Aorta (tissue), 5 donors: ENCODE measurements at regions not wholly inside any gene's neighbourhood (a gene's known extent, or its start where the extent isn't known, plus 50 kb on each side); places are given as distances from the start of the nearest gene placed in this dataset.
A peak's percentile ranks its signal among the peaks of the same experiment; 100 is the strongest.
"Not testable (repeated sequence)": the region's sequence is repeated elsewhere in the genome, so short reads cannot be mapped to it uniquely, and the experiment has no call there.

Experiments used
- ATAC-seq: fragments of 200-7000 bp; cut with Tn5 transposase; one replicate; pipeline ENCODE4 v1.9.1; 2022; ENCODE audit warnings: moderate library complexity; ENCODE audit not compliant: low FRiP score
- DNase-seq, 2 donors: peaks; one replicate each; pipeline ENCODE4 v3.0.0-alpha.2; 2020
- H3K27ac ChIP-seq, 2 donors: one replicate each; pipeline ENCODE4 v1.5.1; 2013; ENCODE audit warnings: low read length in 2 of 2, mild to moderate bottlenecking in 2 of 2, moderate library complexity in 2 of 2, control low read depth in 1 of 2, inconsistent platforms in 1 of 2, low read depth in 1 of 2
- H3K27me3 ChIP-seq, 2 donors: one replicate each; pipeline ENCODE4 v1.6.1; 2013; ENCODE audit warnings: control low read depth in 1 of 2, low read length in 1 of 2, mild to moderate bottlenecking in 1 of 2, moderate library complexity in 1 of 2; ENCODE audit not compliant: insufficient read depth in 2 of 2, control insufficient read depth in 1 of 2
- H3K36me3 ChIP-seq, 2 donors: one replicate each; pipeline ENCODE4 v1.6.1; 2013; ENCODE audit warnings: control low read depth in 1 of 2, low read length in 1 of 2, mild to moderate bottlenecking in 1 of 2; ENCODE audit not compliant: insufficient read depth in 2 of 2, control insufficient read depth in 1 of 2
- H3K4me1 ChIP-seq, 2 donors: one replicate each; pipeline ENCODE4 v1.6.1; 2013; ENCODE audit warnings: low read length in 2 of 2, control low read depth in 1 of 2, mild to moderate bottlenecking in 1 of 2, moderate library complexity in 1 of 2; ENCODE audit not compliant: insufficient read depth in 2 of 2, control insufficient read depth in 1 of 2
- H3K4me3 ChIP-seq, 2 donors: one replicate each; pipeline ENCODE4 v1.5.1; 2013; ENCODE audit warnings: low read length in 2 of 2, control low read depth in 1 of 2, mild to moderate bottlenecking in 1 of 2
- H3K9me3 ChIP-seq: one replicate; pipeline ENCODE4 v1.6.1; 2013; ENCODE audit warnings: mild to moderate bottlenecking, low read length; ENCODE audit not compliant: control insufficient read depth
- WGBS, 2 donors: extraction: QIAGEN DNeasy Blood & Tissue Kit; methylation state at CpG; one replicate each; pipeline ENCODE4 v1.1.7; 2013; 5-methylcytosine and 5-hydroxymethylcytosine counted together
- intact Hi-C, 2 donors: fragments of 100-400 bp; cut with DNase I; formaldehyde crosslinking; loops; one replicate each; pipeline versions ENCODE4 v1.14.2 to v1.15.0; 2022
- donor health status: healthy with polysubstance abuse.
- donor health status: Bipolar disorder and iron deficiency.
- donor health status: DM: no; HTN: no; CAD: no.
- donor health status: DM: no; HTN: no; CAD: no.
- donor health status: DM: yes; HTN: yes; CAD: no.

GRCh38 chr10:70982443-70982842 lies 94.1 kb upstream of the PCBD1 start:
- 54 to 71% methylated on average over 3 of the region's 3 CpGs for WGBS, 2 donors
- no peaks in the 10 kb centered on the region for H3K36me3 ChIP-seq
- H3K4me1 ChIP-seq: no peaks in the 10 kb centered on the region
- intact Hi-C loops: no loop called here
- DNase-seq (no peak), ATAC-seq (no peak)
- no peak overlapping the region for H3K4me3 ChIP-seq
- no peak overlapping the region for H3K27ac ChIP-seq
- no peaks in the 10 kb centered on the region for H3K27me3 ChIP-seq
- H3K9me3 ChIP-seq: no peaks in the 10 kb centered on the region

GRCh38 chr10:70984986-70985722 lies 96.8 kb upstream of the PCBD1 start:
- Histone ChIP-seq H3K27me3 (no peaks in the 10 kb centered on the region), H3K4me1 (no peaks in the 10 kb centered on the region), H3K36me3 (no peaks in the 10 kb centered on the region), H3K9me3 (no peaks in the 10 kb centered on the region), H3K27ac (no peak overlapping the region), H3K4me3 (no peak overlapping the region)
- intact Hi-C loops: no loop called here
- no peak for ATAC-seq
- 82 to 93% methylated on average over 8 of the region's 8 CpGs for WGBS, 2 donors
- DNase-seq: no peak

- WGBS, 2 donors: 75 to 81% methylated on average over 13 of the region's 13 CpGs
- DNase-seq (no peak), ATAC-seq (no peak)
- H3K27me3 ChIP-seq: no peaks in the 10 kb centered on the region
- no peak overlapping the region for H3K4me3 ChIP-seq
- intact Hi-C loops: no loop called here
- H3K36me3 ChIP-seq: no peaks in the 10 kb centered on the region
- H3K27ac ChIP-seq: no peak overlapping the region
- H3K9me3 ChIP-seq: no peaks in the 10 kb centered on the region
- no peaks in the 10 kb centered on the region for H3K4me1 ChIP-seq
Observed at GRCh38 chr10:70985824-70986622, 97.7 kb upstream of the PCBD1 start.

GRCh38 chr10:70986623-70986950 lies 98.2 kb upstream of the PCBD1 start:
- Histone ChIP-seq H3K4me1 (no peaks in the 10 kb centered on the region), H3K36me3 (no peaks in the 10 kb centered on the region), H3K27ac (no peak overlapping the region), H3K27me3 (no peaks in the 10 kb centered on the region), H3K9me3 (no peaks in the 10 kb centered on the region), H3K4me3 (no peak overlapping the region)
- WGBS, 2 donors: 94 to 97% methylated on average over 7 of the region's 7 CpGs
- intact Hi-C loops: no loop called here
- DNase-seq (no peak), ATAC-seq (no peak)

- no peak for DNase-seq
- H3K4me1 ChIP-seq: no peaks in the 10 kb centered on the region
- no peak overlapping the region for H3K4me3 ChIP-seq
- H3K9me3 ChIP-seq: no peaks in the 10 kb centered on the region
- H3K27me3 ChIP-seq: no peaks in the 10 kb centered on the region
- no peak overlapping the region for H3K27ac ChIP-seq
- no peak for ATAC-seq
- no peaks in the 10 kb centered on the region for H3K36me3 ChIP-seq
- intact Hi-C loops: no loop called here
- WGBS, 2 donors: 88 to 90% methylated on average over 16 of the region's 16 CpGs
Observed at GRCh38 chr10:70987396-70988130, 99.2 kb upstream of the PCBD1 start.

- H3K4me3 ChIP-seq, intact Hi-C loops, H3K27ac ChIP-seq, H3K36me3 ChIP-seq, ATAC-seq, H3K4me1 ChIP-seq, H3K27me3 ChIP-seq, DNase-seq, H3K9me3 ChIP-seq: not testable (repeated sequence)
- WGBS, 2 donors: 84 to 86% methylated on average over 8 of the region's 8 CpGs
Observed at GRCh38 chr10:70990156-70990555, 101.8 kb upstream of the PCBD1 start.

GRCh38 chr10:70990681-70991080 lies 102.3 kb upstream of the PCBD1 start:
- 83 to 86% methylated on average over 6 of the region's 6 CpGs for WGBS, 2 donors
- Histone ChIP-seq H3K4me3 (no peak overlapping the region), H3K27me3 (no peaks in the 10 kb centered on the region), H3K36me3 (no peaks in the 10 kb centered on the region), H3K4me1 (no peaks in the 10 kb centered on the region), H3K27ac (no peak overlapping the region), H3K9me3 (no peaks in the 10 kb centered on the region)
- DNase-seq (no peak), ATAC-seq (no peak)
- intact Hi-C loops: no loop called here

- no peaks in the 10 kb centered on the region for H3K36me3 ChIP-seq
- DNase-seq: peak in 1 of 2 donors; percentile 63
- intact Hi-C loops: no loop called here
- H3K4me3 ChIP-seq: no peak overlapping the region
- no peaks in the 10 kb centered on the region for H3K27me3 ChIP-seq
- WGBS, 2 donors: 84 to 88% methylated on average over 13 to 14 of the region's 14 CpGs
- H3K27ac ChIP-seq: no peak overlapping the region
- no peaks in the 10 kb centered on the region for H3K9me3 ChIP-seq
- no peak for ATAC-seq
- H3K4me1 ChIP-seq: no peaks in the 10 kb centered on the region
Observed at GRCh38 chr10:70991140-70992124, 103.1 kb upstream of the PCBD1 start.
